ENCODE measurements at regions not wholly inside any gene's neighbourhood (a gene's known extent, or its start where the extent isn't known, plus 50 kb on each side); places are given as distances from the start of the nearest gene placed in this dataset.

DNA sequence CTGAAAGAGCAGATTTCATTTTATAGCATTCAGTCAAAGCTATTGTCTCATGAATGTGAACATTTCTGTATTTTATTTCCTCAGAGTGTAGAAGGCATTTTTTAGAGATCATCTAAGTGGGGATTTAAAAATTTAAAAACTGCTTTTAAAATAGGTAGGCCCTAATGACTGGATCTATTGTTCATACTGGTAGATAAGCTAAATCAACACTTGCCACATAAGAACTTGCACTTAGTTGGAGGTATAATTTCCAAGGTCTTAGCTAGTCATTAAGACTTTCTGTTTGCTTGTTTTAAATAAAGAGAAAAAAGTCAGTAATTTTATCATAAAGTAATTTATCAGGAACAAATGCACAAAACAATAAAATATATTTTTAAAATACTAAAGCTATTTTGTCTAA, 75.2 kb upstream of the LMO3 start:
- H3K9me3 ChIP-seq = no peaks in the 10 kb centered on the region
- H3K4me3 ChIP-seq = no peak overlapping the region
- ChIA-PET POLR2A (no interaction called here), CTCF (no interaction called here)
- DNase-seq (ENCODE audit: low read depth in 1 of 2, low spot score in 1 of 2) = no peak
- FAIRE-seq = no peak
- TF ChIP-seq CBX8 (IDR thresholded peaks at IDR 0.05) (no peak), CHD2 (IDR thresholded peaks at IDR 0.05; ENCODE audit: low read length, partially characterized antibody) (no peak), CBX2 (IDR thresholded peaks at IDR 0.05; ENCODE audit: borderline replicate concordance, low read depth) (no peak), CEBPB (IDR thresholded peaks at IDR 0.05) (no peak), RNF2 (IDR thresholded peaks at IDR 0.05; ENCODE audit: borderline replicate concordance, low read depth) (no peak), KDM5A (IDR thresholded peaks at IDR 0.05) (no peak), HEYL (CRISPR knock-in tag; IDR thresholded peaks at IDR 0.05) (no peak), FOXS1 (CRISPR knock-in tag; IDR thresholded peaks at IDR 0.05) (no peak), POLR2AphosphoS2 (conservative IDR thresholded peaks at IDR 0.05; ENCODE audit: low read length) (no peak)
- TF ChIP-seq, protein P1, sequence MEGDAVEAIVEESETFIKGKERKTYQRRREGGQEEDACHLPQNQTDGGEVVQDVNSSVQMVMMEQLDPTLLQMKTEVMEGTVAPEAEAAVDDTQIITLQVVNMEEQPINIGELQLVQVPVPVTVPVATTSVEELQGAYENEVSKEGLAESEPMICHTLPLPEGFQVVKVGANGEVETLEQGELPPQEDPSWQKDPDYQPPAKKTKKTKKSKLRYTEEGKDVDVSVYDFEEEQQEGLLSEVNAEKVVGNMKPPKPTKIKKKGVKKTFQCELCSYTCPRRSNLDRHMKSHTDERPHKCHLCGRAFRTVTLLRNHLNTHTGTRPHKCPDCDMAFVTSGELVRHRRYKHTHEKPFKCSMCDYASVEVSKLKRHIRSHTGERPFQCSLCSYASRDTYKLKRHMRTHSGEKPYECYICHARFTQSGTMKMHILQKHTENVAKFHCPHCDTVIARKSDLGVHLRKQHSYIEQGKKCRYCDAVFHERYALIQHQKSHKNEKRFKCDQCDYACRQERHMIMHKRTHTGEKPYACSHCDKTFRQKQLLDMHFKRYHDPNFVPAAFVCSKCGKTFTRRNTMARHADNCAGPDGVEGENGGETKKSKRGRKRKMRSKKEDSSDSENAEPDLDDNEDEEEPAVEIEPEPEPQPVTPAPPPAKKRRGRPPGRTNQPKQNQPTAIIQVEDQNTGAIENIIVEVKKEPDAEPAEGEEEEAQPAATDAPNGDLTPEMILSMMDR (IDR thresholded peaks at IDR 0.05) = no peak
- no peak overlapping the region for H3K27ac ChIP-seq
- H3K4me2 ChIP-seq = no peak overlapping the region
- no peak for ATAC-seq
- no peaks in the 10 kb centered on the region for H3K4me1 ChIP-seq

DNA sequence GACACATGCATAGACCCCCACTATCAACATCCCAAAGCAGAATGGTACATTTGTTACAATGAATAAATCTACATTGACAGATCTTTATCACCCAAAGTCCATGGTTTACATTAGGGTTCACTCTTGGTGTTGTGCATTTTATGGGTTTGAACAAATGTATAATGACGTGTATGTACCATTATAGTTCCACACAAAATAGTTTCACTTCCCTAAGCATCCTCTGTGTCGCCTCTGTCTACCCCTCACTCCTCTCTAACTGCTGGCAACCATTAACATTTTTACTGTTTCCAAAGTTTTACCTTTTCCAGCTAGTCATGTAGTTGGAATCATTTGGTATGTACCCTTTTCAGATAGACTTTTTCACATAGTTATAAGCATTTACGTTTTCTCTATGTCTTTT, 69.5 kb upstream of the LMO3 start:
- ChIA-PET POLR2A (no interaction called here), CTCF (no interaction called here)
- FAIRE-seq (no peak), DNase-seq (ENCODE audit: low read depth in 1 of 2, low spot score in 1 of 2) (no peak), ATAC-seq (no peak)
- H3K4me1 ChIP-seq = no peaks in the 10 kb centered on the region
- TF ChIP-seq ZC3H11A (IDR thresholded peaks at IDR 0.05) (no peak), CBX8 (IDR thresholded peaks at IDR 0.05) (no peak), GATA3 (IDR thresholded peaks at IDR 0.05; ENCODE audit: borderline replicate concordance) (no peak), EHMT2 (IDR thresholded peaks at IDR 0.05; ENCODE audit: low read depth) (no peak), RFX5 (IDR thresholded peaks at IDR 0.05) (no peak), JUNB (IDR thresholded peaks at IDR 0.05) (no peak)
- TF ChIP-seq, protein P1 (IDR thresholded peaks at IDR 0.05) = no peak
- TF ChIP-seq, protein P2, sequence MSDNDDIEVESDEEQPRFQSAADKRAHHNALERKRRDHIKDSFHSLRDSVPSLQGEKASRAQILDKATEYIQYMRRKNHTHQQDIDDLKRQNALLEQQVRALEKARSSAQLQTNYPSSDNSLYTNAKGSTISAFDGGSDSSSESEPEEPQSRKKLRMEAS (IDR thresholded peaks at IDR 0.05) = no peak
- no peak overlapping the region for H3K27ac ChIP-seq
- 8% methylated on average over 3 of the region's 3 CpGs for WGBS (ENCODE audit: missing lambda C conversion rate)
- no peak overlapping the region for H3K4me2 ChIP-seq
- H3K4me3 ChIP-seq = no peak overlapping the region
- no peaks in the 10 kb centered on the region for H3K9me3 ChIP-seq

DNA sequence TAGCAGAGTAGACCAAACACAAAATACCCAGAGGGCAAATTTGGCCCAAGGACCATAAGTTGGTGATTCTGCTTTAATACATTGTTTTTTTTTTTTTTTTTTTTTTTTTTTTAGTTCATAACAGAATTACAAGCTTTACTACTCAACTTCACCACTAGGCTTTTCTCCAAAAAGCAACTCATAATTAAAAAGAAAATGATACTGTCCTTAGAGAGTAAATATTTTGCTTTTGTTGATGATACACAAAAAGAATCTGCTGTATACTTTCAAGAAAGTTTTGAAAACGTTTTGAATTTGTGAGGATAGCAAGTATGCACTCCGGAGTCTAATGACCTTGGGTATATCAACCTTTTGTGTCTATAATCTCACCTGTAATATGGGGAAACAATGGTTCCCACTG, 68.9 kb upstream of the LMO3 start:
- Histone ChIP-seq H3K27ac (no peak overlapping the region), H3K4me3 (no peak overlapping the region), H3K4me2 (no peak overlapping the region), H3K4me1 (no peaks in the 10 kb centered on the region), H3K9me3 (no peaks in the 10 kb centered on the region)
- ChIA-PET CTCF (no interaction called here), POLR2A (no interaction called here)
- TF ChIP-seq, protein P3, sequence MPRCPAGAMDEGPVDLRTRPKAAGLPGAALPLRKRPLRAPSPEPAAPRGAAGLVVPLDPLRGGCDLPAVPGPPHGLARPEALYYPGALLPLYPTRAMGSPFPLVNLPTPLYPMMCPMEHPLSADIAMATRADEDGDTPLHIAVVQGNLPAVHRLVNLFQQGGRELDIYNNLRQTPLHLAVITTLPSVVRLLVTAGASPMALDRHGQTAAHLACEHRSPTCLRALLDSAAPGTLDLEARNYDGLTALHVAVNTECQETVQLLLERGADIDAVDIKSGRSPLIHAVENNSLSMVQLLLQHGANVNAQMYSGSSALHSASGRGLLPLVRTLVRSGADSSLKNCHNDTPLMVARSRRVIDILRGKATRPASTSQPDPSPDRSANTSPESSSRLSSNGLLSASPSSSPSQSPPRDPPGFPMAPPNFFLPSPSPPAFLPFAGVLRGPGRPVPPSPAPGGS (IDR thresholded peaks at IDR 0.05) = no peak
- no peak for TF ChIP-seq CEBPB (IDR thresholded peaks at IDR 0.05)
- TF ChIP-seq CHD4 (IDR thresholded peaks at IDR 0.05; ENCODE audit: borderline replicate concordance) = no peak
- TF ChIP-seq TP53 (CRISPR knock-in tag; IDR thresholded peaks at IDR 0.05) = no peak
- no peak for TF ChIP-seq BHLHE40 (IDR thresholded peaks at IDR 0.05; ENCODE audit: low read depth, low read length)
- no peak for TF ChIP-seq MYC (IDR thresholded peaks at IDR 0.05; ENCODE audit: borderline replicate concordance, low read length)
- FAIRE-seq (no peak), DNase-seq (ENCODE audit: low read depth in 1 of 2, low spot score in 1 of 2) (no peak), ATAC-seq (no peak)
- WGBS (ENCODE audit: missing lambda C conversion rate) = 14% methylated on average over 2 of the region's 2 CpGs
